PC-9 (cell line): ENCODE measurements at regions not wholly inside any gene's neighbourhood (a gene's known extent, or its start where the extent isn't known, plus 50 kb on each side); places are given as distances from the start of the nearest gene placed in this dataset.

ENCODE experiments used
- CTCF ChIP-seq: fragments of 200-600 bp; sonication (generic); conservative IDR thresholded peaks from 2 replicates; pipeline ENCODE4 v1.6.1; 2017; ENCODE audit warnings: mixed run types, antibody characterized with exemption, mild to moderate bottlenecking, moderate library complexity
- EZH2 ChIP-seq: fragments of 200-600 bp; sonication (generic); IDR thresholded peaks from 2 replicates; pipeline ENCODE4 v1.8.0; 2017; ENCODE audit warnings: antibody characterized with exemption, low read depth

- no peak for TF ChIP-seq CTCF
- no peak for TF ChIP-seq EZH2
Measured at GRCh38 chr18:9042766-9043481, 59.6 kb upstream of the NDUFV2 start.
